Stomach smooth muscle (tissue), 2 donors: ENCODE measurements at regions not wholly inside any gene's neighbourhood (a gene's known extent, or its start where the extent isn't known, plus 50 kb on each side); places are given as distances from the start of the nearest gene placed in this dataset.
A peak's percentile ranks its signal among the peaks of the same experiment; 100 is the strongest.
"Not testable (repeated sequence)": the region's sequence is repeated elsewhere in the genome, so short reads cannot be mapped to it uniquely, and the experiment has no call there.

Source experiments
- H3K27ac ChIP-seq: one replicate; pipeline ENCODE4 v1.7.0; 2013; ENCODE audit warnings: mild to moderate bottlenecking, low read length, inconsistent platforms
- H3K27me3 ChIP-seq, 2 donors: one replicate each; pipeline ENCODE4 v1.7.0; 2013; ENCODE audit warnings: low read length in 2 of 2; ENCODE audit not compliant: insufficient read depth in 2 of 2, control insufficient read depth in 1 of 2
- H3K36me3 ChIP-seq, 2 donors: one replicate each; pipeline ENCODE4 v1.7.0; 2013; ENCODE audit warnings: low read length in 2 of 2; ENCODE audit not compliant: control insufficient read depth in 2 of 2, insufficient read depth in 2 of 2
- H3K4me1 ChIP-seq: one replicate; pipeline ENCODE4 v1.7.0; 2013; ENCODE audit warnings: low read length; ENCODE audit not compliant: control insufficient read depth, insufficient read depth
- H3K4me3 ChIP-seq, 2 donors: one replicate each; pipeline ENCODE4 v1.7.0; 2013; ENCODE audit warnings: low read length in 2 of 2
- H3K9ac ChIP-seq, 2 donors: one replicate each; pipeline ENCODE4 v1.7.0; 2013; ENCODE audit warnings: low read length in 2 of 2, mild to moderate bottlenecking in 1 of 2
- H3K9me3 ChIP-seq, 2 donors: one replicate each; pipeline ENCODE4 v1.7.0; 2013; ENCODE audit warnings: low read length in 2 of 2; ENCODE audit not compliant: control insufficient read depth in 2 of 2
- donor health status: healthy.
- donor health status: Pancreatic carcinoma.

GRCh38 chr1:866095-866494 lies 57.6 kb upstream of the SAMD11 start:
- Histone ChIP-seq H3K27me3 (no peaks in the 10 kb centered on the region), H3K4me3 (no peak overlapping the region), H3K9me3 (no peaks in the 10 kb centered on the region), H3K36me3 (no peaks in the 10 kb centered on the region), H3K9ac (no peak overlapping the region), H3K27ac (no peak overlapping the region), H3K4me1 (no peaks in the 10 kb centered on the region)

DNA sequence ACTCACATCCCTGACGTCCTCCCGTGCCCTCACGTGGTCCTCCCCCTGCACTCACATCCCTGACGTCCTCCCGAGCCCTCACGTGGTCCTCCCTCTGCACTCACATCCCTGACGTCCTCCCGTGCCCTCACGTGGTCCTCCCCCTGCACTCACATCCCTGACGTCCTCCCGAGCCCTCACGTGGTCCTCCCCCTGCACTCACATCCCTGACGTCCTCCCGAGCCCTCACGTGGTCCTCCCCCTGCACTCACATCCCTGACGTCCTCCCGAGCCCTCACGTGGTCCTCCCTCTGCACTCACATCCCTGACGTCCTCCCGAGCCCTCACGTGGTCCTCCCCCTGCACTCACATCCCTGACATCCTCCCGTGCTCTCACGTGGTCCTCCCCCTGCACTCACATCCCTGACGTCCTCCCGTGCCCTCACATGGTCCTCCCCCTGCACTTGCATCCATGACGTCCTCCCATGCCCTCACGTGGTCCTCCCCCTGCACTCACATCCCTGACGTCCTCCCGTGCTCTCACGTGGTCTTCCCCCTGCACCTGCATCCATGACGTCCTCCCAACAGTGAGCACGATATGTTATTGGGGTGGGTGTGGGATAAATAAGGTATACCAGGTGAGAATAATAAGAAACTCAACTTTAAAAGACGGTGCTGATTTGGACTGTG lies 57.0 kb upstream of the SAMD11 start:
- H3K27me3 ChIP-seq, H3K36me3 ChIP-seq, H3K9ac ChIP-seq, H3K9me3 ChIP-seq, H3K4me1 ChIP-seq, H3K27ac ChIP-seq, H3K4me3 ChIP-seq: not testable (repeated sequence)

- H3K4me1 ChIP-seq, H3K36me3 ChIP-seq, H3K4me3 ChIP-seq, H3K27me3 ChIP-seq, H3K9me3 ChIP-seq, H3K27ac ChIP-seq, H3K9ac ChIP-seq: not testable (repeated sequence)
Observed at GRCh38 chr1:867550-867949, 56.2 kb upstream of the SAMD11 start.

DNA sequence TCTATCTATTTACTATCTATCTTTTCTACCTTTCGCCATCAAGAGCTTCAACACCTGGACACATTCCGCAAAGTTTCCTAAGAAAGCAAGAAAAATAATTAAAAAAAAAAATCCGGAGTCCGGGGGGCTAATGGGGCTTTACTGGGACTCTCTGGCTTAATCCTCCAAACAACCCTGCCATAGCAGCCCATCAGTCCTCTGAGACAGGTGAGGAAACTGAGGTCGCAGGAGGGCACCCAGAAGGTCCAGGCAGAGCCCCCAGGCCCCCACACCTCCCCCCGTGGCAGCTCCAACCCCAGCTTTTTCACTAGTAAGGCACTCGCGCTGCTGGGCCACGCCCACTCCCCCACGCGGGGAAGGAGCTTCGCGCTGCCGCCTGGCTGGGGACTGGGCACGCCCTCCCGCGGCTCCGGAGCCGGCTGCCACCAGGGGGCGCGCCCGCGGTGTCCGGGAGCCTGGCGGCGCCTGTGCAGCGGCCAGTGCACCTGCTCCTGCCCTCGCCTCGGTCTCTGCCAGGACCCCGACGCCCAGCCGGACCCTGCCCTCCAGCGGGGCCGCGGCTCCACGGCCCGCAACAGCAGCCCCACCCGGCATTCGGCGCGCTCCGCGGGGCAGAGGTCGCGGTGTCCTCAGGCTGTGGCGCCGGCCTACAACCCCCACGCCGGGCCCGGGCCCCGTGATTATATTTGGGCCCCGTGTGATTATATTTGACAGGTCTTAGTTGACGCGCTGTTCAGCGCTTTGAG lies 54.1 kb upstream of the SAMD11 start:
- Histone ChIP-seq H3K9ac (no peak overlapping the region), H3K9me3 (no peaks in the 10 kb centered on the region), H3K36me3 (no peaks in the 10 kb centered on the region), H3K4me3 (peak overlapping the region in 1 of 2 donors; percentile 52), H3K27ac (no peak overlapping the region), H3K4me1 (no peaks in the 10 kb centered on the region), H3K27me3 (peaks cover 0 to 4% of the 10 kb centered on the region in 2 donors)
